ENCODE measurements at regions not wholly inside any gene's neighbourhood (a gene's known extent, or its start where the extent isn't known, plus 50 kb on each side); places are given as distances from the start of the nearest gene placed in this dataset.

DNA sequence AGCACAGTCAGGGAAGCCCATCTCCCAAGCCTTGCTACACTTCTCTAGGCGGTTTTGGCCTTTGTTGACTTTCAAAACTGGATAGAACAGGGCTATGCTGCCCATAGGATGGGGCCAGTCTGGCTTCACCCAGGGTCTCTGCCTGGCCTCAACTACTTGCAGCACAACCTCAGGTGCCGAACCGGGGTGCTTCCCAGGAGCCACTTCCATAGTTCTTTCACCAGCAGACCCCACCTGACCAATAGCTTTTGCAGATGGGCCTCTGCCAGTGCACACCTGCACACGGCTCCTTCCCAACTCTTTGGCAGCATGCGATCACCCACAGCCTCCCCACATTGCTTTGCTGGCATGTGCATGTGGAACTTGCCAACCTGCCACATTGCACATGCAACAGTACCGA lies 331.6 kb downstream of the CPS1 start:
- no peak for DNase-seq
- H3K4me3 ChIP-seq (ENCODE audit: low read depth in 1 of 2, low read length in 2 of 2) = no peak overlapping the region
- no peaks in the 10 kb centered on the region for H3K79me2 ChIP-seq (ENCODE audit: insufficient read depth, low read length)
- H3K27me3 ChIP-seq (ENCODE audit: insufficient read depth, low read length, poor library complexity) = no peaks in the 10 kb centered on the region
- no peaks in the 10 kb centered on the region for H3K36me3 ChIP-seq (ENCODE audit: insufficient read depth, low read length)
- H4K20me1 ChIP-seq (ENCODE audit: insufficient read depth, low read length) = no peaks in the 10 kb centered on the region
- no peak overlapping the region for H3K4me2 ChIP-seq (ENCODE audit: insufficient read depth, low read length)
- no peaks in the 10 kb centered on the region for H3K4me1 ChIP-seq (ENCODE audit: insufficient read depth, low read length)
- H3K9ac ChIP-seq (ENCODE audit: low read depth, low read length) = no peak overlapping the region
- no peak overlapping the region for H3K27ac ChIP-seq (ENCODE audit: low read length)
- no peak overlapping the region for H2AFZ ChIP-seq (ENCODE audit: low read depth, low read length)
- TF ChIP-seq EZH2 (IDR thresholded peaks at IDR 0.05; ENCODE audit: borderline replicate concordance, low read depth, low read length, severe bottlenecking) = no peak
- TF ChIP-seq, protein P1, sequence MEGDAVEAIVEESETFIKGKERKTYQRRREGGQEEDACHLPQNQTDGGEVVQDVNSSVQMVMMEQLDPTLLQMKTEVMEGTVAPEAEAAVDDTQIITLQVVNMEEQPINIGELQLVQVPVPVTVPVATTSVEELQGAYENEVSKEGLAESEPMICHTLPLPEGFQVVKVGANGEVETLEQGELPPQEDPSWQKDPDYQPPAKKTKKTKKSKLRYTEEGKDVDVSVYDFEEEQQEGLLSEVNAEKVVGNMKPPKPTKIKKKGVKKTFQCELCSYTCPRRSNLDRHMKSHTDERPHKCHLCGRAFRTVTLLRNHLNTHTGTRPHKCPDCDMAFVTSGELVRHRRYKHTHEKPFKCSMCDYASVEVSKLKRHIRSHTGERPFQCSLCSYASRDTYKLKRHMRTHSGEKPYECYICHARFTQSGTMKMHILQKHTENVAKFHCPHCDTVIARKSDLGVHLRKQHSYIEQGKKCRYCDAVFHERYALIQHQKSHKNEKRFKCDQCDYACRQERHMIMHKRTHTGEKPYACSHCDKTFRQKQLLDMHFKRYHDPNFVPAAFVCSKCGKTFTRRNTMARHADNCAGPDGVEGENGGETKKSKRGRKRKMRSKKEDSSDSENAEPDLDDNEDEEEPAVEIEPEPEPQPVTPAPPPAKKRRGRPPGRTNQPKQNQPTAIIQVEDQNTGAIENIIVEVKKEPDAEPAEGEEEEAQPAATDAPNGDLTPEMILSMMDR (IDR thresholded peaks at IDR 0.05; ENCODE audit: borderline replicate concordance, extremely low read depth, low read length, poor library complexity, severe bottlenecking) = no peak
- H3K9me3 ChIP-seq (ENCODE audit: insufficient read depth, low read length, severe bottlenecking) = no peaks in the 10 kb centered on the region
- ATAC-seq (ENCODE audit: insufficient read depth, low read depth) = no peak

DNA sequence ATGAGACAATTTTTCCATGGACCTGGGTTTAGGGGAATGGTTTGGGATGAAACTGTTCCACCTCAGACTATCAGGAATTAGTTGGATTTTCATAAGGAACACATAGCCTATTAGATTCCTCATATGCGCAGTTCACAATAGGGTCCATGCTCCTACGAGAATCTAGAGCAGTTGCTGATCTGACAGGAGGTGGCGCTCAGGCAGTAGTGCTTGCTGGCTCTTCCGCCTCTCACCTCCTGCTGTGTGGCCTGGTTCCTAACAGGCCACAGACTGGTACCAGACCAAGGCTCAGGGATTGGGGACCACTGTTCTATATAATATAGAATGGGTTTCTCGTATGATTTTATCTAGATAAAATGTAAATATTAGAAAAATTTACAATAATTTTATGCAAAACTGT lies 338.7 kb downstream of the CPS1 start:
- Histone ChIP-seq H3K9me3 (ENCODE audit: insufficient read depth, low read length, severe bottlenecking) (no peaks in the 10 kb centered on the region), H3K36me3 (ENCODE audit: insufficient read depth, low read length) (no peaks in the 10 kb centered on the region), H3K27me3 (ENCODE audit: insufficient read depth, low read length, poor library complexity) (no peaks in the 10 kb centered on the region), H3K4me2 (ENCODE audit: insufficient read depth, low read length) (no peak overlapping the region), H3K79me2 (ENCODE audit: insufficient read depth, low read length) (no peaks in the 10 kb centered on the region), H3K9ac (ENCODE audit: low read depth, low read length) (no peak overlapping the region), H3K4me3 (ENCODE audit: low read depth in 1 of 2, low read length in 2 of 2) (no peak overlapping the region), H2AFZ (ENCODE audit: low read depth, low read length) (no peak overlapping the region), H3K4me1 (ENCODE audit: insufficient read depth, low read length) (no peaks in the 10 kb centered on the region), H4K20me1 (ENCODE audit: insufficient read depth, low read length) (no peaks in the 10 kb centered on the region), H3K27ac (ENCODE audit: low read length) (no peak overlapping the region)
- TF ChIP-seq EZH2 (IDR thresholded peaks at IDR 0.05; ENCODE audit: borderline replicate concordance, low read depth, low read length, severe bottlenecking) = no peak
- TF ChIP-seq, protein P1 (IDR thresholded peaks at IDR 0.05; ENCODE audit: borderline replicate concordance, extremely low read depth, low read length, poor library complexity, severe bottlenecking) = no peak
- DNase-seq (no peak), ATAC-seq (ENCODE audit: insufficient read depth, low read depth) (no peak)

DNA sequence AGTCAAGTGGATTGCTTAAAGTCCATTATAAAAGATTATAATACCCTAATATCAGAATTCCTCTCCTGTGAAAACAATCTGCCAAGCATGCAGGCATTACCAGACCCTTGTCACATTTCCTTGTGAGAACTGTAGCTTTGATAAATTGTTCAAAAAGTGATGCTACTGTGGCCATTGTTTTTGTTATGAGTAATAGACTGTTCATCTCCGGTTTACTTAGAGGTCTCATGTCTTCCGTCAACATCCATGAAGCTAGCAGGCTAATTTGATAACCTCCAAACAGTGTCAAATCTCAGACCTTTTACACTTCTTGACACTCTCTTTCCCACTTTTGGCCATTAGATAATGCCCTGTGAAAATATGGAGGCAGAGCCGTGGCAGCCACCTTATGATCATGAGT lies 342.7 kb downstream of the CPS1 start:
- Histone ChIP-seq H3K4me2 (ENCODE audit: insufficient read depth, low read length) (no peak overlapping the region), H3K27me3 (ENCODE audit: insufficient read depth, low read length, poor library complexity) (no peaks in the 10 kb centered on the region), H3K9me3 (ENCODE audit: insufficient read depth, low read length, severe bottlenecking) (no peaks in the 10 kb centered on the region), H3K79me2 (ENCODE audit: insufficient read depth, low read length) (no peaks in the 10 kb centered on the region), H3K9ac (ENCODE audit: low read depth, low read length) (no peak overlapping the region), H3K4me3 (ENCODE audit: low read depth in 1 of 2, low read length in 2 of 2) (no peak overlapping the region), H3K27ac (ENCODE audit: low read length) (no peak overlapping the region), H4K20me1 (ENCODE audit: insufficient read depth, low read length) (no peaks in the 10 kb centered on the region), H3K36me3 (ENCODE audit: insufficient read depth, low read length) (no peaks in the 10 kb centered on the region), H2AFZ (ENCODE audit: low read depth, low read length) (no peak overlapping the region), H3K4me1 (ENCODE audit: insufficient read depth, low read length) (no peaks in the 10 kb centered on the region)
- TF ChIP-seq, protein P1 (IDR thresholded peaks at IDR 0.05; ENCODE audit: borderline replicate concordance, extremely low read depth, low read length, poor library complexity, severe bottlenecking) = no peak
- TF ChIP-seq EZH2 (IDR thresholded peaks at IDR 0.05; ENCODE audit: borderline replicate concordance, low read depth, low read length, severe bottlenecking) = no peak
- no peak for ATAC-seq (ENCODE audit: insufficient read depth, low read depth)
- DNase-seq = no peak

DNA sequence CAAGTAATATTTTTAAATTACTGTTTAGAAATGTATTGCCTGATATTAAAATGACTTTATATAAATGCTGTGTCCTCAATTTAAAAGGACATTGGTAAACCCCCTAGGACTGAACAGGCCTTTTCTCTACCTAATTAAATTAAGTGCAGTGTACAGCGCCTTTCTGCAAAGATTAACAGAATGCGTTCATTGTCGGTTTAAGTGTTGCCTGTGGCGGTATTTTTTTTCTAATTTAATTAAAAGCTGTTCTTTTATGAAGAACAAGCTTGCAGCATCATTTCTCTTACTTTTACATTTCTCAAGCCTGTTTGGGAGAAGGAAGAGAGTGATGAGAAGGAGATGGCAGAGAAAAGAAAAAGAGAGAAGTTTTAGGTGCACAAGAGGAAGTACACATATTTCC lies 344.9 kb downstream of the CPS1 start:
- Histone ChIP-seq H3K36me3 (ENCODE audit: insufficient read depth, low read length) (no peaks in the 10 kb centered on the region), H3K4me2 (ENCODE audit: insufficient read depth, low read length) (no peak overlapping the region), H3K27me3 (ENCODE audit: insufficient read depth, low read length, poor library complexity) (no peaks in the 10 kb centered on the region), H3K27ac (ENCODE audit: low read length) (no peak overlapping the region), H3K79me2 (ENCODE audit: insufficient read depth, low read length) (no peaks in the 10 kb centered on the region), H4K20me1 (ENCODE audit: insufficient read depth, low read length) (no peaks in the 10 kb centered on the region), H3K4me3 (ENCODE audit: low read depth in 1 of 2, low read length in 2 of 2) (no peak overlapping the region), H2AFZ (ENCODE audit: low read depth, low read length) (no peak overlapping the region), H3K9ac (ENCODE audit: low read depth, low read length) (no peak overlapping the region), H3K4me1 (ENCODE audit: insufficient read depth, low read length) (no peaks in the 10 kb centered on the region), H3K9me3 (ENCODE audit: insufficient read depth, low read length, severe bottlenecking) (no peaks in the 10 kb centered on the region)
- DNase-seq = no peak
- no peak for ATAC-seq (ENCODE audit: insufficient read depth, low read depth)
- TF ChIP-seq, protein P1 (IDR thresholded peaks at IDR 0.05; ENCODE audit: borderline replicate concordance, extremely low read depth, low read length, poor library complexity, severe bottlenecking) = no peak
- TF ChIP-seq EZH2 (IDR thresholded peaks at IDR 0.05; ENCODE audit: borderline replicate concordance, low read depth, low read length, severe bottlenecking) = no peak

Data from DND-41 (cell line).